ENCODE measurements at regions not wholly inside any gene's neighbourhood (a gene's known extent, or its start where the extent isn't known, plus 50 kb on each side); places are given as distances from the start of the nearest gene placed in this dataset.

- no peak for DNase-seq (ENCODE audit: low spot score)
- H4K8ac ChIP-seq (ENCODE audit: low read depth, low read length), result no peak overlapping the region
- H3K4me2 ChIP-seq (ENCODE audit: insufficient read depth, low read length, poor library complexity, severe bottlenecking), result no peak overlapping the region
- H3K27ac ChIP-seq (replicated peaks; ENCODE audit: low read length), result no peak overlapping the region
- no peak overlapping the region for H2BK120ac ChIP-seq (ENCODE audit: low read depth, low read length)
- H3K79me1 ChIP-seq (ENCODE audit: low read depth, low read length), result no peaks in the 10 kb centered on the region
- no peak overlapping the region for H3K4ac ChIP-seq (ENCODE audit: low read length)
- H3K27me3 ChIP-seq (ENCODE audit: control insufficient read depth in 3 of 3, insufficient read depth in 3 of 3, low read depth in 1 of 3, low read length in 3 of 3), result no peaks in the 10 kb centered on the region
- no CpG with 5 or more reads among the region's 7 CpGs for WGBS, 2 donors (ENCODE audit: extremely low coverage in 2 of 2, insufficient read length in 2 of 2, insufficient replicate concordance in 1 of 2)
- H2AFZ ChIP-seq (ENCODE audit: low read length), result no peak overlapping the region
- no peak overlapping the region for H2AK5ac ChIP-seq (ENCODE audit: low read depth, low read length)
- no peak overlapping the region for H2BK12ac ChIP-seq (ENCODE audit: low read length)
- no peak overlapping the region for H3K18ac ChIP-seq (ENCODE audit: low read length)
- H4K91ac ChIP-seq (ENCODE audit: low read depth, low read length, poor library complexity), result no peak overlapping the region
- H3K23ac ChIP-seq (ENCODE audit: low read depth, low read length, poor library complexity), result no peak overlapping the region
- H3K4me3 ChIP-seq (ENCODE audit: low read length in 2 of 2), result no peak overlapping the region
- H3K36me3 ChIP-seq (replicated peaks in 1 of 2; ENCODE audit: control insufficient read depth in 2 of 2, insufficient read depth in 2 of 2, low read length in 2 of 2), result no peaks in the 10 kb centered on the region
- no peak overlapping the region for H2BK5ac ChIP-seq (ENCODE audit: low read length)
- no peaks in the 10 kb centered on the region for H3K4me1 ChIP-seq (ENCODE audit: control insufficient read depth in 2 of 2, insufficient read depth in 1 of 2, low read depth in 1 of 2, low read length in 2 of 2)
- H3K9me3 ChIP-seq (replicated peaks in 1 of 2; ENCODE audit: control insufficient read depth in 2 of 2, insufficient read depth in 1 of 2, low read depth in 1 of 2, low read length in 2 of 2), result no peaks in the 10 kb centered on the region
- no peak overlapping the region for H3K9ac ChIP-seq (ENCODE audit: low read depth, low read length, poor library complexity)
- H2BK15ac ChIP-seq (ENCODE audit: low read length), result no peak overlapping the region
- H3K14ac ChIP-seq (ENCODE audit: low read length), result no peak overlapping the region
Observed at GRCh38 chr12:67820694-67821093, 168.6 kb upstream of the IFNG-AS1 start.

- Histone ChIP-seq H3K23ac (ENCODE audit: low read depth, low read length, poor library complexity) (no peak overlapping the region), H3K4me1 (ENCODE audit: control insufficient read depth in 2 of 2, insufficient read depth in 1 of 2, low read depth in 1 of 2, low read length in 2 of 2) (no peaks in the 10 kb centered on the region), H2BK120ac (ENCODE audit: low read depth, low read length) (no peak overlapping the region), H3K4ac (ENCODE audit: low read length) (no peak overlapping the region), H2BK15ac (ENCODE audit: low read length) (no peak overlapping the region), H3K18ac (ENCODE audit: low read length) (no peak overlapping the region), H3K79me1 (ENCODE audit: low read depth, low read length) (no peaks in the 10 kb centered on the region), H3K9me3 (replicated peaks in 1 of 2; ENCODE audit: control insufficient read depth in 2 of 2, insufficient read depth in 1 of 2, low read depth in 1 of 2, low read length in 2 of 2) (no peaks in the 10 kb centered on the region), H2AFZ (ENCODE audit: low read length) (no peak overlapping the region), H3K4me3 (ENCODE audit: low read length in 2 of 2) (no peak overlapping the region), H4K8ac (ENCODE audit: low read depth, low read length) (no peak overlapping the region), H4K91ac (ENCODE audit: low read depth, low read length, poor library complexity) (no peak overlapping the region), H3K27me3 (ENCODE audit: control insufficient read depth in 3 of 3, insufficient read depth in 3 of 3, low read depth in 1 of 3, low read length in 3 of 3) (no peaks in the 10 kb centered on the region), H3K9ac (ENCODE audit: low read depth, low read length, poor library complexity) (no peak overlapping the region), H2BK12ac (ENCODE audit: low read length) (no peak overlapping the region), H3K36me3 (replicated peaks in 1 of 2; ENCODE audit: control insufficient read depth in 2 of 2, insufficient read depth in 2 of 2, low read length in 2 of 2) (no peaks in the 10 kb centered on the region), H2AK5ac (ENCODE audit: low read depth, low read length) (no peak overlapping the region), H3K4me2 (ENCODE audit: insufficient read depth, low read length, poor library complexity, severe bottlenecking) (no peak overlapping the region), H3K27ac (replicated peaks; ENCODE audit: low read length) (no peak overlapping the region), H3K14ac (ENCODE audit: low read length) (no peak overlapping the region), H2BK5ac (ENCODE audit: low read length) (no peak overlapping the region)
- WGBS, 2 donors (ENCODE audit: extremely low coverage in 2 of 2, insufficient read length in 2 of 2, insufficient replicate concordance in 1 of 2), result no CpG with 5 or more reads among the region's 1 CpG
- DNase-seq (ENCODE audit: low spot score), result no peak
Observed at GRCh38 chr12:67822826-67823225, 166.4 kb upstream of the IFNG-AS1 start.

GRCh38 chr12:67826148-67826547, 163.1 kb upstream of the IFNG-AS1 start:
- H3K9me3 ChIP-seq (replicated peaks in 1 of 2; ENCODE audit: control insufficient read depth in 2 of 2, insufficient read depth in 1 of 2, low read depth in 1 of 2, low read length in 2 of 2), result no peaks in the 10 kb centered on the region

GRCh38 chr12:67826946-67827720, 162.1 kb upstream of the IFNG-AS1 start:
- no peak overlapping the region for H4K8ac ChIP-seq (ENCODE audit: low read depth, low read length)
- H2BK15ac ChIP-seq (ENCODE audit: low read length), result no peak overlapping the region
- H3K9ac ChIP-seq (ENCODE audit: low read depth, low read length, poor library complexity), result no peak overlapping the region
- no peaks in the 10 kb centered on the region for H3K79me1 ChIP-seq (ENCODE audit: low read depth, low read length)
- H3K9me3 ChIP-seq (replicated peaks in 1 of 2; ENCODE audit: control insufficient read depth in 2 of 2, insufficient read depth in 1 of 2, low read depth in 1 of 2, low read length in 2 of 2), result no peaks in the 10 kb centered on the region
- WGBS, 2 donors (ENCODE audit: extremely low coverage in 2 of 2, insufficient read length in 2 of 2, insufficient replicate concordance in 1 of 2), result no CpG with 5 or more reads among the region's 5 CpGs
- H3K23ac ChIP-seq (ENCODE audit: low read depth, low read length, poor library complexity), result no peak overlapping the region
- H3K36me3 ChIP-seq (replicated peaks in 1 of 2; ENCODE audit: control insufficient read depth in 2 of 2, insufficient read depth in 2 of 2, low read length in 2 of 2), result no peaks in the 10 kb centered on the region
- H2BK120ac ChIP-seq (ENCODE audit: low read depth, low read length), result no peak overlapping the region
- no peak overlapping the region for H3K14ac ChIP-seq (ENCODE audit: low read length)
- no peak overlapping the region for H3K27ac ChIP-seq (replicated peaks; ENCODE audit: low read length)
- H4K91ac ChIP-seq (ENCODE audit: low read depth, low read length, poor library complexity), result no peak overlapping the region
- H3K4me2 ChIP-seq (ENCODE audit: insufficient read depth, low read length, poor library complexity, severe bottlenecking), result no peak overlapping the region
- H3K18ac ChIP-seq (ENCODE audit: low read length), result no peak overlapping the region
- H2BK12ac ChIP-seq (ENCODE audit: low read length), result no peak overlapping the region
- no peaks in the 10 kb centered on the region for H3K4me1 ChIP-seq (ENCODE audit: control insufficient read depth in 2 of 2, insufficient read depth in 1 of 2, low read depth in 1 of 2, low read length in 2 of 2)
- peak overlapping the region; percentile 64 for H2AFZ ChIP-seq (ENCODE audit: low read length)
- DNase-seq (ENCODE audit: low spot score), result no peak
- no peak overlapping the region for H3K4me3 ChIP-seq (ENCODE audit: low read length in 2 of 2)
- H2BK5ac ChIP-seq (ENCODE audit: low read length), result no peak overlapping the region
- H3K4ac ChIP-seq (ENCODE audit: low read length), result no peak overlapping the region
- peaks cover 0 to 2% (median 0%) of the 10 kb centered on the region in 3 experiments for H3K27me3 ChIP-seq (ENCODE audit: control insufficient read depth in 3 of 3, insufficient read depth in 3 of 3, low read depth in 1 of 3, low read length in 3 of 3)
- H2AK5ac ChIP-seq (ENCODE audit: low read depth, low read length), result no peak overlapping the region

More at GRCh38 chr12:67826148-67826547, 163.1 kb upstream of the IFNG-AS1 start:
- no peak overlapping the region for H3K14ac ChIP-seq (ENCODE audit: low read length)
- H4K91ac ChIP-seq (ENCODE audit: low read depth, low read length, poor library complexity), result no peak overlapping the region
- H3K4me1 ChIP-seq (ENCODE audit: control insufficient read depth in 2 of 2, insufficient read depth in 1 of 2, low read depth in 1 of 2, low read length in 2 of 2), result no peaks in the 10 kb centered on the region
- no peak overlapping the region for H2AK5ac ChIP-seq (ENCODE audit: low read depth, low read length)
- DNase-seq (ENCODE audit: low spot score), result no peak
- H3K4ac ChIP-seq (ENCODE audit: low read length), result no peak overlapping the region
- no peak overlapping the region for H3K4me2 ChIP-seq (ENCODE audit: insufficient read depth, low read length, poor library complexity, severe bottlenecking)
- H2BK5ac ChIP-seq (ENCODE audit: low read length), result no peak overlapping the region
- no peak overlapping the region for H4K8ac ChIP-seq (ENCODE audit: low read depth, low read length)
- H2BK15ac ChIP-seq (ENCODE audit: low read length), result no peak overlapping the region
- H3K79me1 ChIP-seq (ENCODE audit: low read depth, low read length), result no peaks in the 10 kb centered on the region
- no peak overlapping the region for H2BK12ac ChIP-seq (ENCODE audit: low read length)
- no peak overlapping the region for H3K23ac ChIP-seq (ENCODE audit: low read depth, low read length, poor library complexity)
- H3K27ac ChIP-seq (replicated peaks; ENCODE audit: low read length), result no peak overlapping the region
- H3K27me3 ChIP-seq (ENCODE audit: control insufficient read depth in 3 of 3, insufficient read depth in 3 of 3, low read depth in 1 of 3, low read length in 3 of 3), result peaks cover 0 to 2% (median 0%) of the 10 kb centered on the region in 3 experiments
- H3K36me3 ChIP-seq (replicated peaks in 1 of 2; ENCODE audit: control insufficient read depth in 2 of 2, insufficient read depth in 2 of 2, low read length in 2 of 2), result no peaks in the 10 kb centered on the region
- H2AFZ ChIP-seq (ENCODE audit: low read length), result no peak overlapping the region
- H3K18ac ChIP-seq (ENCODE audit: low read length), result no peak overlapping the region
- no peak overlapping the region for H3K9ac ChIP-seq (ENCODE audit: low read depth, low read length, poor library complexity)
- H3K4me3 ChIP-seq (ENCODE audit: low read length in 2 of 2), result no peak overlapping the region
- no peak overlapping the region for H2BK120ac ChIP-seq (ENCODE audit: low read depth, low read length)
- whole genome bisulfite sequencing, 2 donors (ENCODE audit: extremely low coverage in 2 of 2, insufficient read length in 2 of 2, insufficient replicate concordance in 1 of 2), result no CpG with 5 or more reads among the region's 2 CpGs
